Osteoblast (primary cell): ENCODE measurements at regions not wholly inside any gene's neighbourhood (a gene's known extent, or its start where the extent isn't known, plus 50 kb on each side); places are given as distances from the start of the nearest gene placed in this dataset.

Experiments used
- DNase-seq: peaks from one replicate; pipeline ENCODE4 v3.0.0; 2011; ENCODE audit warnings: low spot score, mixed read lengths; ENCODE audit not compliant: insufficient read length; ENCODE audit errors: missing footprints
- H2AFZ ChIP-seq: 2 replicates; pipeline ENCODE4 v1.6.0; 2011; ENCODE audit warnings: mild to moderate bottlenecking, low read length
- H3K27ac ChIP-seq: 2 replicates; pipeline ENCODE4 v1.5.1; 2011; ENCODE audit warnings: mild to moderate bottlenecking, low read depth, low read length, moderate library complexity
- H3K27me3 ChIP-seq: 2 replicates; pipeline ENCODE4 v1.6.0; 2012; ENCODE audit warnings: mild to moderate bottlenecking, control low read depth, inconsistent platforms, low read length, moderate library complexity; ENCODE audit not compliant: insufficient read depth
- H3K36me3 ChIP-seq: 2 replicates; pipeline ENCODE4 v1.5.1; 2011; ENCODE audit warnings: mild to moderate bottlenecking, low read length, control low read depth, moderate library complexity; ENCODE audit not compliant: insufficient read depth
- H3K4me1 ChIP-seq: 2 replicates; pipeline ENCODE4 v1.5.1; 2011; ENCODE audit warnings: mild to moderate bottlenecking, low read length, control low read depth, moderate library complexity; ENCODE audit not compliant: insufficient read depth
- H3K4me2 ChIP-seq: 2 replicates; pipeline ENCODE4 v1.6.0; 2011; ENCODE audit warnings: mild to moderate bottlenecking, low read length; ENCODE audit not compliant: insufficient read depth
- H3K4me3 ChIP-seq: fragments of 200-600 bp; sonication (generic); 3 replicates; pipeline ENCODE4 v1.5.1; 2012; ENCODE audit warnings: mild to moderate bottlenecking, low read length, inconsistent platforms; ENCODE audit not compliant: insufficient read depth
- H3K79me2 ChIP-seq: 2 replicates; pipeline ENCODE4 v1.6.0; 2012; ENCODE audit warnings: mild to moderate bottlenecking, low read length, control low read depth, inconsistent platforms; ENCODE audit not compliant: insufficient read depth
- H3K9me3 ChIP-seq: 2 replicates; pipeline ENCODE4 v1.5.1; 2011; ENCODE audit warnings: low read depth, low read length, control low read depth
- H4K20me1 ChIP-seq: 2 replicates; pipeline ENCODE4 v1.6.0; 2012; ENCODE audit warnings: mild to moderate bottlenecking, low read length, control low read depth; ENCODE audit not compliant: insufficient read depth
- TF ChIP-seq, protein P1 (sequence below): IDR thresholded peaks from 2 replicates; pipeline ENCODE4 v1.5.1; 2011; ENCODE audit warnings: mild to moderate bottlenecking, low read depth, low read length, moderate library complexity; ENCODE audit errors: extremely low read depth

DNA sequence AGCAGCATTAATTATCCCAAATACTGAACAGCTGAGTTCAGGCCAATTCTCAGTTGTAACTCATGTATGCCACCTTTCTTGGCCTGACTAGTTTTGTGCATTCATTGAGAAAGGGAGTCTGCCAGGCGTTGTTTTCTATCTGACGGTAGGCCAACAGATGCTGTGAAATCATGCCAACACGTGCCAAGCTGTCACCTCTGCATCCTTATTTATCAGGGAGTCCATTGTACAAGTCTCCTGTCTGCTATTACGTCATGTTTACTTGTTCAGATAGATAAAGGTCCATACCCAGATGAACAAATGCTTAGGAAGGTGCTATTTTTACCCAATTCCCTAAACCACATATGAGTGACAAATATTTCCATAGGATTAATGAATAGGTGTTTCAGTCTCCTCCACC, 127.2 kb upstream of the CDK6 start:
- no peak overlapping the region for H3K4me3 ChIP-seq
- no peaks in the 10 kb centered on the region for H3K79me2 ChIP-seq
- no peaks in the 10 kb centered on the region for H3K36me3 ChIP-seq
- H3K9me3 ChIP-seq, result no peaks in the 10 kb centered on the region
- no peak overlapping the region for H3K27ac ChIP-seq
- no peak overlapping the region for H3K4me2 ChIP-seq
- no peaks in the 10 kb centered on the region for H3K4me1 ChIP-seq
- no peaks in the 10 kb centered on the region for H3K27me3 ChIP-seq
- no peak overlapping the region for H2AFZ ChIP-seq
- H4K20me1 ChIP-seq, result no peaks in the 10 kb centered on the region
- TF ChIP-seq, protein P1, sequence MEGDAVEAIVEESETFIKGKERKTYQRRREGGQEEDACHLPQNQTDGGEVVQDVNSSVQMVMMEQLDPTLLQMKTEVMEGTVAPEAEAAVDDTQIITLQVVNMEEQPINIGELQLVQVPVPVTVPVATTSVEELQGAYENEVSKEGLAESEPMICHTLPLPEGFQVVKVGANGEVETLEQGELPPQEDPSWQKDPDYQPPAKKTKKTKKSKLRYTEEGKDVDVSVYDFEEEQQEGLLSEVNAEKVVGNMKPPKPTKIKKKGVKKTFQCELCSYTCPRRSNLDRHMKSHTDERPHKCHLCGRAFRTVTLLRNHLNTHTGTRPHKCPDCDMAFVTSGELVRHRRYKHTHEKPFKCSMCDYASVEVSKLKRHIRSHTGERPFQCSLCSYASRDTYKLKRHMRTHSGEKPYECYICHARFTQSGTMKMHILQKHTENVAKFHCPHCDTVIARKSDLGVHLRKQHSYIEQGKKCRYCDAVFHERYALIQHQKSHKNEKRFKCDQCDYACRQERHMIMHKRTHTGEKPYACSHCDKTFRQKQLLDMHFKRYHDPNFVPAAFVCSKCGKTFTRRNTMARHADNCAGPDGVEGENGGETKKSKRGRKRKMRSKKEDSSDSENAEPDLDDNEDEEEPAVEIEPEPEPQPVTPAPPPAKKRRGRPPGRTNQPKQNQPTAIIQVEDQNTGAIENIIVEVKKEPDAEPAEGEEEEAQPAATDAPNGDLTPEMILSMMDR, result no peak
- no peak for DNase-seq

DNA sequence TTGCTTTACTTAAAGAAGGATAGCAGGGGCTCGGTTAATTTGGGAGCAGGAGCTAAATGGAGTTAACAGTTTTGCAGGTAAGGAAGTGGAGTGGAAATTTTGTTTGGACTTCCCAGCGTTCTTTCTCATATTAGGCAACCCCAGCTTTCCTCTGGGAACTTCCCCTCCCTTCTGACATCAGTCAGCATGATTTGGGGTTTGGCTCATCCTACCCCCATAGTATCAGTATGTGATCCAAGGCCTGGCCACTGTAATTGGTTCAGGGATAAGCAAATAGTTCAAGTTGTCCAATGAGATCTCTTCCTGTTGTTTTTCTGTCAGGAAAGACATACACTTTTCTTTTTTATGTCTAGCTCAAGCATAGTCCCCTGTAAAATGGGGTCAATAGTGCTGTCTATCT, 125.6 kb upstream of the CDK6 start:
- H3K27ac ChIP-seq, result no peak overlapping the region
- H3K36me3 ChIP-seq, result no peaks in the 10 kb centered on the region
- no peaks in the 10 kb centered on the region for H3K9me3 ChIP-seq
- H3K4me3 ChIP-seq, result no peak overlapping the region
- H2AFZ ChIP-seq, result no peak overlapping the region
- no peaks in the 10 kb centered on the region for H3K4me1 ChIP-seq
- TF ChIP-seq, protein P1, result no peak
- no peak overlapping the region for H3K4me2 ChIP-seq
- H3K79me2 ChIP-seq, result no peaks in the 10 kb centered on the region
- no peaks in the 10 kb centered on the region for H3K27me3 ChIP-seq
- DNase-seq, result no peak
- H4K20me1 ChIP-seq, result no peaks in the 10 kb centered on the region

DNA sequence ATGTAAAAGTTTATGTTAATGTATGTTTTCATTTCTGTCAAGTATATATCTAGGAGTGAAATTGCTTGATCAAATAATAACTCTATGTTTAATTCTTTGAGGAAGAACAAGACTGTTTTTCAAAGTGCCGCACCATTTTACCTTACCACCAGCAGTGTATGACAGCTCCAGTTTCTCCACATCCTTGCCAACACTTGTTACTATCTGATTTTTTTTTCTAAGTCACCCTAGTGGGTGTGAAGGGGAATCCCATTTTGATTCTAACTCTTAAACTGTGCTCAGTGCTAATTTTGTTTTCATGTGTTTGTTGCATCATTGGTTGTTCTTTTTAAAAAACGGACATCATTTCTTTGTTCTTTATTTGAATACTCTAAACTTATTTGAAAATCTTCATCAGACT, 120.2 kb upstream of the CDK6 start:
- no peak for DNase-seq
- Histone ChIP-seq H3K4me1 (no peaks in the 10 kb centered on the region), H3K27me3 (no peaks in the 10 kb centered on the region), H3K79me2 (no peaks in the 10 kb centered on the region), H2AFZ (no peak overlapping the region), H3K27ac (no peak overlapping the region), H3K36me3 (no peaks in the 10 kb centered on the region), H3K4me2 (no peak overlapping the region), H3K4me3 (no peak overlapping the region), H3K9me3 (no peaks in the 10 kb centered on the region), H4K20me1 (no peaks in the 10 kb centered on the region)
- TF ChIP-seq, protein P1, result no peak

DNA sequence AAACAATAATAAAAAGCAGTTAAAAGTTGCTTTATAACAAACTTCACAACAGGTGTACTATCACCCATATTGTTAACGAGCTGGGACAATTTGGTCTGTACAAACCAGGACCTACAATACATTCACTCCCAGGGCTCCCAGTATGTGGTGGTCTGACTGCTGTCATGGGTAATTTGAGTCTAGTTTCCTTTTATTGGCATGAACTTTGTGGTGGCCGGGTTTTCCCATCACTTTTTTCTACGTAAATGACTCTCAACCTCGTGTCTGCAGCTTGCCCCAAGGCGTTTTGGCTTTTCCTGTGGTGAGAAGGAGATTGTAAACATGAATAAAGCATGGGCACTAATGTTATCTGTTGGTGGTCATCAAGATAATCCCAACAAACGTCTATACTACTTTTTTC, 118.7 kb upstream of the CDK6 start:
- no peaks in the 10 kb centered on the region for H3K27me3 ChIP-seq
- no peaks in the 10 kb centered on the region for H4K20me1 ChIP-seq
- no peak overlapping the region for H3K4me3 ChIP-seq
- DNase-seq, result no peak
- H3K27ac ChIP-seq, result no peak overlapping the region
- no peaks in the 10 kb centered on the region for H3K79me2 ChIP-seq
- no peak overlapping the region for H3K4me2 ChIP-seq
- H2AFZ ChIP-seq, result no peak overlapping the region
- no peaks in the 10 kb centered on the region for H3K9me3 ChIP-seq
- no peaks in the 10 kb centered on the region for H3K4me1 ChIP-seq
- no peaks in the 10 kb centered on the region for H3K36me3 ChIP-seq
- TF ChIP-seq, protein P1, result no peak
